T-helper 17 cell (primary cell): ENCODE measurements at regions not wholly inside any gene's neighbourhood (a gene's known extent, or its start where the extent isn't known, plus 50 kb on each side); places are given as distances from the start of the nearest gene placed in this dataset.

Experiments
- ATAC-seq: fragments of 150-1000 bp; cut with Tn5 transposase; 2 replicates; pipeline ENCODE4 v1.10.0; 2021; ENCODE audit warnings: mild to moderate bottlenecking, moderate library complexity
- DNase-seq, 3 donors: peaks; one replicate each; pipeline versions ENCODE4 v3.0.0 to v3.0.0-alpha.2; 2020 to 2021
- H3K9me3 ChIP-seq: one replicate; pipeline ENCODE4 v1.7.0; 2013; ENCODE audit warnings: low read length, mild to moderate bottlenecking; ENCODE audit not compliant: control insufficient read depth, poor library complexity, severe bottlenecking
- H3K27ac Mint-ChIP-seq: one replicate; pipeline ENCODE4 v1.8.0; 2022; ENCODE audit warnings: mild to moderate bottlenecking, moderate library complexity, mixed read lengths
- H3K27me3 Mint-ChIP-seq: one replicate; pipeline ENCODE4 v1.8.0; 2022; ENCODE audit warnings: mixed read lengths
- H3K36me3 Mint-ChIP-seq: one replicate; pipeline ENCODE4 v1.8.0; 2022; ENCODE audit warnings: low read depth, mixed read lengths
- H3K4me1 Mint-ChIP-seq: one replicate; pipeline ENCODE4 v1.8.0; 2022; ENCODE audit warnings: mild to moderate bottlenecking, mixed read lengths
- H3K4me3 Mint-ChIP-seq: one replicate; pipeline ENCODE4 v1.8.0; 2022; ENCODE audit warnings: mild to moderate bottlenecking, moderate library complexity, mixed read lengths

DNA sequence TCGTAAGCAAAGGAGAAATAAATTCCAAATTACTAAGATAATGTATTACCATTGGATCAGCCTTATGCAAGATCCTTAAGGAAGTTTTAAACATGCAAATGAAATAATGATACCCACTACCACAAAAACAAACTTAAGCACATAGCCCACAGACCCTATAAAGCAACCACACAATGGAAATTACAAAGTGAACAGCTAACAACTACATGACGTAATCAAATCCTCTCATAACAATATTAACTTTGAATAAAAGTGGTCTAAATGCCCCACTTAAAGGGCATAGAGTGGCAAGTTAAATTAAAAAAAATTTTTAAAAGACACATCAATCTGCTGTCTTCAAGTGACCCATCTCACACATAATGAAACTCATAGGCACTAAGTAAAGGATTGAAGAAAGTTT is 397.3 kb upstream of the SEMA3A start:
- Mint-ChIP-seq H3K27ac (no peak overlapping the region), H3K36me3 (no peaks in the 10 kb centered on the region), H3K4me1 (no peaks in the 10 kb centered on the region), H3K4me3 (no peak overlapping the region), H3K27me3 (no peaks in the 10 kb centered on the region)
- no peaks in the 10 kb centered on the region for H3K9me3 ChIP-seq
- DNase-seq, result no peak
- no peak for ATAC-seq

DNA sequence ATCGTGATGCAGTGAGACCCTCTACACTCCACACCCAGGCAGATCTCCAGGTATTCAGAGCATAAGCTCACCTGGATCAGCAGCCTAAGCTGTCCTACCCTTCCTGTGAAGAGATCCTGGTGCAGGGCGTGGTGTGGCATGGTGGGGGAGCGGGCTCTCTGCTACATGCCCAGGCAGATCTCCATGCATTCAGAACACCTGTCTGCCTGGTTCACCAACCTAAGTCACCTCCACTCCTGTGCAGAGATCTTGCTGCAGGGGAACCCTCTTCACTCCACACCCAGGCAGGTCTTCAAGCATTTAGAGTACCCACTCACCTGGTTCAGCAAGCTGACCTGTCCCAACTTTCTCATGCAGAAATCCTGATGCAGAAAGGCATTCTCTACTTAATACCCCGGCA is 394.4 kb upstream of the SEMA3A start:
- Mint-ChIP-seq H3K4me3 (no peak overlapping the region), H3K4me1 (no peaks in the 10 kb centered on the region)
- no peak for DNase-seq

DNA sequence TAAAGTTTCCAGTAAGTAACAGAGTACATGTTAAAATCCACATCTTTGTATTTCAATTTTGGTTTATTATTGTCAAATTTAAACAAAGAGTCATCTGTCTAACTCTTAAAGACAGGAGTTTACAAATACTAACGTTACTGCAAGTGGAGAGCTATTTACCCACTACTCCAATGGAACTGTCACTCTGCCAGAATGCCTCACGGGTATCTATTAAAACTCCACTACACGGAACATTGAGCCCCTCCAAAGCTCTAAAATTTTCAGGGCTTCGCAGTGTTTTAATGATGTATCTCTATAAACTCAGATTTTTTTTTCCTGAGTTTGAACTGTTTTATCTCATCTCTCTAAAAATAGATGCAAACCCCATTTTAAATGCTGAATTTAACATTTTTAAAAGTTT is 388.7 kb upstream of the SEMA3A start:
- Mint-ChIP-seq H3K27me3 (no peaks in the 10 kb centered on the region), H3K4me1 (no peaks in the 10 kb centered on the region), H3K4me3 (no peak overlapping the region), H3K36me3 (no peaks in the 10 kb centered on the region), H3K27ac (no peak overlapping the region)
- ATAC-seq, result no peak
- no peaks in the 10 kb centered on the region for H3K9me3 ChIP-seq
- DNase-seq, result no peak

More for the DNA sequence above, 394.4 kb upstream of the SEMA3A start:
- Mint-ChIP-seq H3K36me3 (no peaks in the 10 kb centered on the region), H3K27me3 (no peaks in the 10 kb centered on the region), H3K27ac (no peak overlapping the region)
- no peaks in the 10 kb centered on the region for H3K9me3 ChIP-seq
- no peak for ATAC-seq

DNA sequence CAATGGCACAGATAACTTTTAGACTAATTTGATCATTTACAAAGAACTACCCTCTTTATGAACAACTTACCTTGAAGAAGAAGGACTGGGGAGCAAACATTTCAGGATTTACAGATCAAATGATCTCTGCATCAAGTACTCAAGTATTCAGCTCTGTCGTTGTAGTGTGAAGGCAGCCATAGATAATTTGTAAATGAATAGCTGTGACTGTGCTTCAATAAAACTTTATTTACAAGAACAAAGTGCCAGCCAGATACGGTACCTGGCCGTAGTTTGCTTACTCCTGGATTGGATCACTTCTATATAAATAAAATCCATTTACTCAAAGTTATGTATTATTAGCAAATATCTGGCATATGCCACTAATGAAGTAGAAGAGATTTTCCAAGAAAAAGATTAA is 388.2 kb upstream of the SEMA3A start:
- no peaks in the 10 kb centered on the region for H3K4me1 Mint-ChIP-seq

DNA sequence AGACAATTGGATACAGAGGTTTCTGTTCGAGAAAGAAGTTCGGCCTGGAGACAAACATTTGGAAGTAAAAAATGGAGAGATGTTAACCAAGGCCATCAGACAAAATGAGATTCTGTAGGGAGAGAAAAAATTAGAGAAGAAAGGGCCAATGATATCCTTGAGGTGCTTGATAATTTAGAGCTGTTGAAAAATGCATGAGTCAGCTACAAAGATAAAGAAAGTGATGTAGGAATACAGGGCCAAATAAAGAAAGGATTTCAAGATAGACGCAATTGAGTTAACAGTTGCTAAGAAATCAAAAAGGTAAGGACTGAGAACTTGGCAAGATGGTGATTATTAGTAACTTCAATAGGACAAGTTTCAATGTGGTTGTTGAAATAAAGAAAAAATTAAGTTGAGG is 384.2 kb upstream of the SEMA3A start:
- ATAC-seq, result no peak
- H3K36me3 Mint-ChIP-seq, result no peaks in the 10 kb centered on the region
- H3K4me1 Mint-ChIP-seq, result no peaks in the 10 kb centered on the region
- H3K27ac Mint-ChIP-seq, result no peak overlapping the region
- H3K4me3 Mint-ChIP-seq, result no peak overlapping the region
- no peak for DNase-seq
- H3K27me3 Mint-ChIP-seq, result no peaks in the 10 kb centered on the region
- no peaks in the 10 kb centered on the region for H3K9me3 ChIP-seq

More for the DNA sequence above, 388.2 kb upstream of the SEMA3A start:
- ATAC-seq (no peak), DNase-seq (no peak)
- H3K36me3 Mint-ChIP-seq, result no peaks in the 10 kb centered on the region
- no peak overlapping the region for H3K4me3 Mint-ChIP-seq
- H3K9me3 ChIP-seq, result no peaks in the 10 kb centered on the region
- H3K27ac Mint-ChIP-seq, result no peak overlapping the region
- H3K27me3 Mint-ChIP-seq, result no peaks in the 10 kb centered on the region

DNA sequence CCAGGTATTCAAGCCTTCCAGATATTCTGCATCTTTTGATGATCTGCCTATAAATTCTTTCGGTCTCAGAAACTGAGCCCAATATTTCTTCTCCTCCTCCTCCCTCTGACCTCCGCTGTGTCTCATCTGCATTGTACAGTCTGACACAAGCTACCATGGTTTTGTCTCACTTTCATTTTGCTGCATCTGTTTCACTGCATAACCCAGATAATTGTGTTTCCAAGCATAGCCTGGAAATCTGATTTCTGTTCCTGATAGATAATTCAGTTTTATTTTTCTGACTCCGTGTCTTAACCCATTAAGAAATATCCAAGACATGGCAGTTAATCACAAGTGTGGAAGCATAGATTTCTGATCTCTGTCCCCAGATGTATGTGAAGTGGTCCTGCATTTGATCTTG is 374.2 kb upstream of the SEMA3A start:
- H3K4me1 Mint-ChIP-seq, result no peaks in the 10 kb centered on the region
- H3K4me3 Mint-ChIP-seq, result no peak overlapping the region
- H3K27me3 Mint-ChIP-seq, result no peaks in the 10 kb centered on the region
- DNase-seq (no peak), ATAC-seq (no peak)
- H3K9me3 ChIP-seq, result no peaks in the 10 kb centered on the region
- H3K36me3 Mint-ChIP-seq, result no peaks in the 10 kb centered on the region
- no peak overlapping the region for H3K27ac Mint-ChIP-seq

DNA sequence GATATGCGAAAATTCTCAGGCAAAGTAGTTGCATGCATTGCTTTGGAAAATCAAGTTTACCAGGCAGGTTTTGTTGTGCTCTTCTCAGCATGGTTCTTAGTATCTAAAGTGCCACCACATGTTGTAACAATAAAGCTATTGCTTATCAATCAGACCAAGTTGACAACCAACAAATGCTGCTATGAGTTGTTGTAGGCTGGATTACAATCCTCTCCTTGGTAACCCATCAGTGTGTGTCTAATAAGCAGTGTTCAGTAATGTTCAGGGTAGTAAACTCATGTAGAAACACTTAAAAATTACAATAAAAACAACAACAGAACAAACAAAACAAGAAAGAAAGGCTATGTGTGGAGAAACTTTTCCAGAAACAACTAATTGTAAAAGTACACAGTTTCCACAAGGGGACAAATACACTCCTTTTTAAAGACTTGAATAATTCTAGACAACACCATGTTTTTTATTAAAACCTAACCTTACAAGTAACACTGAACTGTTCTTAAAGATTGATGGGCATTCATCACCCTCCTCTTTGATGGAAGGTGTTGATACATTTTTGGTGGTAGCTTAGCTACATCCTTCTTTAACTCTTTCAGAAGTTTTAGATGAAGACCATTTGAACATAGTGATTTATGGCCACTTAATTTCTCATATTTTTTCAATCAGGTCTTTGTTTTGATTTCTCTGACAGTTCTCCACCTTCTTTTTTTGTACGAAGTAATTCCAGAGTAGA is 370.9 kb upstream of the SEMA3A start:
- Mint-ChIP-seq H3K4me3 (no peak overlapping the region), H3K27ac (no peak overlapping the region), H3K27me3 (no peaks in the 10 kb centered on the region), H3K4me1 (no peaks in the 10 kb centered on the region), H3K36me3 (no peaks in the 10 kb centered on the region)
- no peaks in the 10 kb centered on the region for H3K9me3 ChIP-seq
- DNase-seq (no peak), ATAC-seq (no peak)

DNA sequence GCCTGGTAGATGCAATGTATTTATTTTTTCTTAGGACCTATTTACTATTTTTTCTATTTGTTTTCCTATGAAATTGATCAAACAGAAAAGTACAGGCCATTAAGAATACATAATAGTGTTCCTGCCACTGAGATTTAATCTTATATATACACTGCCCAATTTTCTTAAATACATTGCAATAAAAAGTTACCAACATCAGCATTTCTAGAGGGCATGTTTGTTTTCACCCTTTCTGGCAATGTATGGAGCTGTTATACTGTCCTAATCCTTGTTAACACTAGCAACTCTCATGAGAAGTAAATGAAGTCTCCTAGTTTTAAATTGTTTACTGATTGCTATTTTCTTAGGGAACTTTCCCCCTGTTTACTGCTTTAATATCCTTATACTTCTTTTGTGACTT is 359.1 kb upstream of the SEMA3A start:
- H3K27ac Mint-ChIP-seq, result no peak overlapping the region
- H3K4me3 Mint-ChIP-seq, result no peak overlapping the region
- DNase-seq, result no peak
- H3K9me3 ChIP-seq, result no peaks in the 10 kb centered on the region
- H3K27me3 Mint-ChIP-seq, result no peaks in the 10 kb centered on the region
- no peaks in the 10 kb centered on the region for H3K36me3 Mint-ChIP-seq
- ATAC-seq, result no peak
- no peaks in the 10 kb centered on the region for H3K4me1 Mint-ChIP-seq

DNA sequence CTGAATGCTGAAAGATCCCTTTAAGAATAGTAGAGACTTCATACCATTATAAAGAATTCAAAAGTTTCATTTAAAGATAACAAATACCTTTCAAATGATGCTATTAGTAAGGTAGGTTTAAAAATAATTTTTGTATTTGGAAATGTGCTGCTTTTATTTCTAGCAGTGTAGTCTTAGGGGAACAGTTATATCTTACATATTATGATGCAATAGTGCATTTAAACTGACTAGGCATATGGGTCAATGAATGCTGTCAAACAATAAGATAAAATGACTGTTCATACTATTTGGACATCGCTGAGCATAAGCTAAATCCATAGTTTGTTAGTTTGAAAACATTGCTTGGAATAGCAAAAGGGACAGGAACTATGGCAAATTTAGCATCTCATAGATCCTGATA is 354.8 kb upstream of the SEMA3A start:
- Mint-ChIP-seq H3K4me3 (no peak overlapping the region), H3K27me3 (no peaks in the 10 kb centered on the region), H3K27ac (no peak overlapping the region), H3K36me3 (no peaks in the 10 kb centered on the region), H3K4me1 (no peaks in the 10 kb centered on the region)
- no peak for DNase-seq
- no peaks in the 10 kb centered on the region for H3K9me3 ChIP-seq
- no peak for ATAC-seq

DNA sequence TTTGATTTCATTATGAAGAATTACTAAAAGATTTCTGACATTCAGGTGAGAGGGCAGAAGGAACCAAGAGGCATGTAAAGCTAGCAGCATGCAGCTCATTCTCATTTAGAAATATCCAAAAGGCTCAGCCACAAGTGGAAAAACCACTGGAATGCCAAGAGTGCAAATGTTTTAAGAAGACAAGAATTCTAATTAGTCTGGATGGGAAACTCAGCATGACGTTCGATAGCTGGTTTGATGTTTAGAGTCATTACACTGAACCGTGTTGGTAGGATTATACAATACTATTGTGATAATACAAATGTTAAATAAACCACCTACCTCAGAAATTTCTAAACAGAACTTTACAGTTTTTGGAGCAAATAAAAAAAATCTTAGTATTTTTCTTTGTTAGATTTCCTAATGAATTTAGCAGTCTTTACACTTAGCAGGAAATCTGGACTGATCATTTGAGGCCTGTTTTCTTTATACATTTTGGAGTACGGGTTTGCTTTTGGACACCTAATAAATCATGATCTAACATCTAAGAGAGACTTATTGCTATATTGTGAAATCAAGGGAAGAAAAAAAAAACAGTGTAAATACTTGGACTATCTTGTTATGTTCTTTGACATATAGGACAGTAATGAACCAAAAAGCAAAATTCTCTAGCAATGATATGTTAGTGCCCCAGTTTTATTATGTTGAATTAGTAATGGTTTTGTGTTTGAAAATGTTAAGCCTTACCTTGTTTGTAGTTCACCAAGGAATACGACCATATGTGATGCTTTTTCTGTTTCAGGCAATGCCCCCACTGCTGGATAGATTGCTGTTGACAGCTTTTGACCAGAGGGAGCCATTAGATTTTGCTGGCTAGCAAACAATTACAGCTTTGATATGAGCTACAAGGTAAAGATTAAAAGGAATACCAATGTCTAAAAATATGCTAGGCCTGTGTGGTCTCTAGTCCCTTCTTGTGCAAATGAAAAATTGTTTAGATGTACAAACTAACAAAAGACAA is 354.1 kb upstream of the SEMA3A start:
- ATAC-seq (no peak), DNase-seq (no peak)
- Mint-ChIP-seq H3K27ac (no peak overlapping the region), H3K27me3 (no peaks in the 10 kb centered on the region), H3K4me3 (no peak overlapping the region), H3K4me1 (no peaks in the 10 kb centered on the region), H3K36me3 (no peaks in the 10 kb centered on the region)
- no peaks in the 10 kb centered on the region for H3K9me3 ChIP-seq

DNA sequence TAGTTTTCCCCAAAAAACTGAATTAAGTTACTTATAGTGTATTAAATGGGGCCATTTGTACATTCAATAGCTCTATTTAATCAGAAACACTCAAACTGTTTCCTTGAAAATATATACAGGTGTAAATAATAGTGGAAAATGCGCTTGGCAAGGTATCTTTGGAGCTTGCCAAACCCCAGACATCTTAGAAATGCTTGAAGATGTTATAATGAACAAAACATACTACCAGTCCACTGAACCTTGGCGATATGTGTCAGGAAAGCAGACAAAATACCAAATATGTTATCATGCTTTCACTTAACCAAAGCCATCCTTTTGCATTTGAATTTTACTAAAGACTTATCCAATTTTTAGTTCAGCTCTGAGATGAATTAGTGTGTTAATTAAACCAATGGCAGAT is 352.7 kb upstream of the SEMA3A start:
- Mint-ChIP-seq H3K27ac (no peak overlapping the region), H3K27me3 (no peaks in the 10 kb centered on the region), H3K4me1 (no peaks in the 10 kb centered on the region), H3K36me3 (no peaks in the 10 kb centered on the region), H3K4me3 (no peak overlapping the region)
- DNase-seq (no peak), ATAC-seq (no peak)
- no peaks in the 10 kb centered on the region for H3K9me3 ChIP-seq

DNA sequence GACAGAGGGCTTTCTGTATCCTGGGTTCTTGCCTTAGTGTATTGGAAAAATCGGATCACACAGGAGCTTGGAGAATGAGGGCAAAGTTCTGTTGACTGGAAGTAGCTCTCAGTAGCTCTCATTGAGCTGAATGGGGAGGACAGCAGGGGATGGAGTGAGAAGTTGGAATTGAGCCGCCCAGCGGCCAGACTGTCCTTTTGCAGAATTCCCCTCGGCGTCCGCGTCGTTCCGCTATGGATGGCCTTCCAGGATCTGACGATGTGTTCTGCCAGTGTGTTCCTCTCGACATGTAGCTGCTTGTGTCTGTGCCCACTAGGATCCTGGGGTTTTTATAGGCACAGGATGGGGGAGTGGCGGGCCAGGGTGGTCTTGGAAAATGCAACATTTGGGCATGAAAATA is 351.8 kb upstream of the SEMA3A start:
- H3K27me3 Mint-ChIP-seq, result no peaks in the 10 kb centered on the region
- no peaks in the 10 kb centered on the region for H3K9me3 ChIP-seq
- DNase-seq, result no peak
- ATAC-seq, result no peak
- no peaks in the 10 kb centered on the region for H3K4me1 Mint-ChIP-seq
- H3K27ac Mint-ChIP-seq, result no peak overlapping the region
- no peak overlapping the region for H3K4me3 Mint-ChIP-seq
- H3K36me3 Mint-ChIP-seq, result no peaks in the 10 kb centered on the region

DNA sequence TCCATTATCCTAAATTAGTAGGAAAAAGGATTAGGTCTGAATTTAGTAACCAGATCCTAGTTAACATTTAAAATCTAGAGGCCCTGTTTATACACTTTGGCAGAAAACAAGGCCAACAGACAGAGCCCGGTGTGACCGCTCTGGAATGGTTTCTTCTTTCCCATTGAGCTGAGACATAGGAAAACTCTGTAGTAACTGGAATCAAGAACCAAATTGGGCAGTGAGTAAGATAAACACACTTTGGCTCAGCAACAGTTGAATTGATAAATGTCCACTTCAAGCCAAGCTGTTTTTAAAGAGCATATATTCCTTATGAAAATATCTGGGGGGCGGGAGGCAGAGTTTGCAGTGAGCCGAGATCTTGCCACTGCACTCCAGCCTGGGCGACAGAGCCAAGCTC is 343.7 kb upstream of the SEMA3A start:
- Mint-ChIP-seq H3K36me3 (no peaks in the 10 kb centered on the region), H3K27me3 (no peaks in the 10 kb centered on the region), H3K4me3 (no peak overlapping the region), H3K4me1 (no peaks in the 10 kb centered on the region), H3K27ac (no peak overlapping the region)
- no peak for DNase-seq
- H3K9me3 ChIP-seq, result no peaks in the 10 kb centered on the region
- no peak for ATAC-seq
